GM12874 (cell line): ENCODE measurements at regions not wholly inside any gene's neighbourhood (a gene's known extent, or its start where the extent isn't known, plus 50 kb on each side); places are given as distances from the start of the nearest gene placed in this dataset.

Source experiments
- TF ChIP-seq, protein P1 (sequence below): IDR thresholded peaks from 2 replicates; pipeline ENCODE4 v1.5.1; 2011; ENCODE audit warnings: low read depth, mild to moderate bottlenecking, control low read depth, low read length, moderate library complexity; ENCODE audit not compliant: insufficient read depth

DNA sequence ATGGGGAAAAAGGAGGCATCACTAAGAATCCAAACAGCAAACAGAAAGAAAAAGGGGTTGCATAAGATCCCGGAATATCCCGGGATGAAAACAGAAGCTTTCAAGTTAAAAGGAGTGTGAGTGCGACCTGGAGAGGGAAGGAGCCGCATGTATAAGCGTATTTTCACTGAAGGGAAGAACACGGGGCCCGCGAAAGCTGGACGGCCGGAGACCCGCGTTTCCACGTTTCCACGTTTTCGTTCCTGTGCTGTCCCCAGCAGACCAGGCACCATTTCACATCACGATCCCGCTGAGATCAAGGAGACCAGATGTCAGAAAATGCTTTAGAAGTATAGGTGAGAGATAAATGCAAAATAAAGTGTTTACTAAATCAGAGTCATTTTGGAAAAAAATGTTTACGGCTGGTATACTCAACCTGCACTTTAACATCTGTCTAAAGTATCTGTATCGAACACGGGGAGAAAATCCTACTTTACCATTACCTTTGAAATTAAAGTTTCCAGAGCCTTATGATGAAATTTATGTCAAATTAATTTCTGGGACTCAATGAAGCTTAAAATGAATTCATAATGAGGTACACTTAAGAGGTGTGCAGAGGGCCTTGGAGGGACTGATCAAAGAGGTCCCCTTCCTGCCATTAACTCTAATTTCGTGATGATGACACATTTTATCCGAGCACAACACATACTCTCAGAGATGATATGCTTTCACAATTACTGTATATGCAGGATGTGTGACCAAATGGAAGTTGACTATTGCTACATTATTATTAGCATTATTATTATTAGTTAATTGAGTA lies 71.0 kb upstream of the SALL3 start:
- TF ChIP-seq, protein P1, sequence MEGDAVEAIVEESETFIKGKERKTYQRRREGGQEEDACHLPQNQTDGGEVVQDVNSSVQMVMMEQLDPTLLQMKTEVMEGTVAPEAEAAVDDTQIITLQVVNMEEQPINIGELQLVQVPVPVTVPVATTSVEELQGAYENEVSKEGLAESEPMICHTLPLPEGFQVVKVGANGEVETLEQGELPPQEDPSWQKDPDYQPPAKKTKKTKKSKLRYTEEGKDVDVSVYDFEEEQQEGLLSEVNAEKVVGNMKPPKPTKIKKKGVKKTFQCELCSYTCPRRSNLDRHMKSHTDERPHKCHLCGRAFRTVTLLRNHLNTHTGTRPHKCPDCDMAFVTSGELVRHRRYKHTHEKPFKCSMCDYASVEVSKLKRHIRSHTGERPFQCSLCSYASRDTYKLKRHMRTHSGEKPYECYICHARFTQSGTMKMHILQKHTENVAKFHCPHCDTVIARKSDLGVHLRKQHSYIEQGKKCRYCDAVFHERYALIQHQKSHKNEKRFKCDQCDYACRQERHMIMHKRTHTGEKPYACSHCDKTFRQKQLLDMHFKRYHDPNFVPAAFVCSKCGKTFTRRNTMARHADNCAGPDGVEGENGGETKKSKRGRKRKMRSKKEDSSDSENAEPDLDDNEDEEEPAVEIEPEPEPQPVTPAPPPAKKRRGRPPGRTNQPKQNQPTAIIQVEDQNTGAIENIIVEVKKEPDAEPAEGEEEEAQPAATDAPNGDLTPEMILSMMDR = no peak

DNA sequence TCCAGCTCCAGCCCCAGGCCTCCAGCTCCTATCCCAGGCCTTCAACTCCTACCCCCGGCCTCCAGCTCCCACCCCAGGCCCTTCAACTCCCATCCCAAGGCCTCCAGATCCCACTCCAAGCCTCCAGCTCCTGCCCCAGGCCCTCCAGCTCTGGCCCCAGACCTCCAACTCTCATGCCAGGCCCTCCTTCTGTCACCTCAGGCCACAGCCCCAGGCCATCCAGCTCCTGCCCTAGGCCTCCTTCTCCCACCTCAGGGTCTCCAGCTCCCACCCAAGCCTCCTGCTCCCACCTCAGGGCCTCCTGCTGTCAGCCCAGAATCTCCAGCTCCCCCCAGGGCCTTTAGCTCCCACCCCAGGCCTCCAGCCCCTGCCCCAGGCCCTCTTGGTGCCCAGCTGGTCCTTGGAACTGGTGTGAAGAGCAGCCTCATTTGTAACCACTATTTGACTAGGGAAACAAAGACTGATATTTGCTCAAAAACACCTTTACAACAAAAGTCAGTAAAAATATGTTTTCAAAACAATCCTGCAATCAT lies 67.8 kb upstream of the SALL3 start:
- TF ChIP-seq, protein P1 = no peak

DNA sequence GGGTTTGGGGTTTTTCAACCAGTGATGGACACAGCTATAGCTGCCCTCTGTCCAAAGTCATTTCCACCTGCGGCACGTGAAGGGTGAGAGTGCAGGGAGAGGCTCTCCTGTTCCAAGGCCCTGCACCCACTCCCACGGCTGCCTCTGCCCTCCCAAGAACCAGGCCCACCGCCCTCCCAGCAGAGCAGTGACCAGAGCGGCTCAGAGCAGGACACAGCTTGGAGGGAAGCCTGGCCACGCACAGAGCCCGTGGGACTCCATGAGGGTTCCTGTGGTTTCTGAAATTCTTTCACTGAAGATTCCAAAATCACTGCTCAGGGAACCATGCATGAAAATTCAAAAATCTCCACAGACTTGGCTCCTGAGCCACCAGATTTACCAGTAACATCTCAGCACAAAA lies 67.3 kb upstream of the SALL3 start:
- TF ChIP-seq, protein P1 = no peak

DNA sequence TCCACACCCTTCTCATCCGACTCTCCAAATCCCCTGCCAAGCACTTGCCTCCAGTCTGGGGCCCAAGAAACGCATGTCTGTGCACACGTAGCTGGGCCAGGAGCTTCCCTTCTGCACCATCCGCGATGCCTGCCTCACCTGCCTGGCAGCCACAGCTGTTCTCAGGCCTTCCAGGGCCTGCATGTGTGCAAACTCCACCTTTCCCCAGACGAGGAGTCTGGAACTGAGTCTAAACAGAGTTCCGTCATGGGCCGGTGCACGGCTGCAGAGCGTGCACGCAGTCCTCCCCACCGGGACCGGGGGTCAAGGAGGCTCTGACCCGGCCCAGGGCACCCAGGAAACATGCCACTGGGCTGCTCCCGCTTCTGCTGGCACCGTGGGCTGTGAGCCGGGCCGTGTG lies 66.8 kb upstream of the SALL3 start:
- TF ChIP-seq, protein P1 = no peak

DNA sequence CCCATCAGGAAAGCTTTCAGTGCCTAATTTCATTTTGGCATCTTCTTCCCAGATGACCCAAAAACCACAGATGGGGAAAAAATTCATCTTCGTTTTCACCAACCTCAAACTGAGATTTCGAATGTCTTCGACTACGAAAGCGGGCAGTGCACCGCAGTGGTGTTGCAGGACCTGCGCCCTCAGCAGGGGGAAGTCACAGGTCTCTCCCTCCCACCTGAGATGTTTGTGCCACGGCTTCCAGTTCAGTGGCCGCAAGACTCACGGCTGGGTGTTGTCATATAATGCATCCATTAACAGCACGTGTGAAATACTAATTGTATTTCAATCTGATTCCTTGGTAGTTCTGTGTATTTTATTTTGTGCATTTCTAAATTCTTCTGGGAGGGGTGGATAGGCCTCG lies 66.2 kb upstream of the SALL3 start:
- TF ChIP-seq, protein P1 = no peak

DNA sequence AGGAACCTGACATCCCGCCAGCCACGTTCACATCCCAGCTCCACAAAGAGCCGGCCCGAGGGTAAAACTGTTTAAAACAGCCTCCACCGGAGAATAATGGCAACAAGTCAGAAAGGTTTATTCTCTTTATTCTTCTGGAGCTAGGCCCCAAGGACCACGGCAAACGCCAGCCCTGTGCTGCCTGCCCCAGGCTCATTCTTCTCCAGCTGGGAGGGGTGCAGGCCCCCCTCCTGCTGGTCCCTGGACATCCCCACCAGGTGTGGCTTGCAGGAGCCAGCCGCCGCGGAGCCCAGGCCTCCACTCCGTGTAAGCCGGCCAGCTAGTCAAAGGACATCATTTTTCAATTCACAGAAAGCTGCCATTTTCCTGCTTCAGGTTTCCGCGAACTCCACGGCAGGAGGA lies 65.8 kb upstream of the SALL3 start:
- TF ChIP-seq, protein P1 = no peak

DNA sequence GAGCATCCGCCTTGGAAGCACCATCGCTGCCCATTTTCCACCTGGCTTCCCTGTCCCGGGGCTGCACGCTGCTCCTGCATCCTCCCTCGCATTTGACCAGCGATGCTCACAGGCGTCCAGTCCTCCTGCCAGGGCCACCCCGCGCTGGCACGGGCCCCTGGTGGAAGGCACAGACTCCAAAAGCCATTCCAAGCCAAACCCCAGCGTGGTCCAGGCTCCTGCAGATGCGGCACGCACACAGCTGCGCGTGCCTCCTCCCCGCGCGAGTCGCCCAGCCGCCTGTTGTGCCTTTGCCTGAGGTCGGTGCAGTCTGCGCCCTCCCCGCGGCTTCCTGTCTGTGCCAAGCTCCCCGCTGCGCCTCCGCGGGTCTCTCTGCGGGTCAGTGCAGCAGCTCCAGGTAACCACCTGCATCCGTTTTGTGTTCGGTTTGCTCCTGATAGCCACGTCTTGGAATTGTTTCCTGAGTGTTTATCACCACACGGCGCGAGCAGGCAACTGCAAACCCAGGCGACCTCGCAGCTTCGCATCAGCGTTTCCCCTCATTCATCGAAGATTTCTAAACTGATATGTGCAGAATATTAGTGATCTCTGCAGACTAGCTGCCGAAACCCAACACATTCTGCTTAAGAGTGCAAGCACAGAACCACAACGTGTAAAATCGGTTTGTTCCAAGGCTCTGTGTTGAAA lies 65.2 kb upstream of the SALL3 start:
- TF ChIP-seq, protein P1 = no peak
